A673 (cell line): ENCODE measurements at regions not wholly inside any gene's neighbourhood (a gene's known extent, or its start where the extent isn't known, plus 50 kb on each side); places are given as distances from the start of the nearest gene placed in this dataset.

ENCODE experiments used
- BruUV-seq: library from RNA; stranded (reverse); fragments of 400-500 nt; replicated peaks from 2 replicates; lab custom pipeline; 2021; lab: Mats Ljungman, UMichigan
- CTCF ChIA-PET: fragments of 300-600 bp; sonication (Branson Sonifier 250); formaldehyde crosslinking; loops from one replicate; lab custom pipeline; 2022; ENCODE audit warnings: antibody characterized with exemption; lab: Charles Lee
- POLR2A ChIA-PET: fragments of 300-600 bp; sonication (Branson Sonifier 250); formaldehyde crosslinking; loops from one replicate; lab custom pipeline; 2022; ENCODE audit warnings: antibody characterized with exemption; ENCODE audit not compliant: low non-redundant PET; lab: Charles Lee
- DNase-seq: peaks from one replicate; pipeline ENCODE4 v3.0.0-alpha.2; 2015; ENCODE audit warnings: low spot score
- H3K27ac ChIP-seq: fragments of 200-600 bp; sonication (generic); 2 replicates; pipeline ENCODE4 v1.5.1; 2016; ENCODE audit warnings: mixed run types, low read depth, mild to moderate bottlenecking, mixed read lengths, antibody characterized with exemption, low read length; ENCODE audit not compliant: poor library complexity, severe bottlenecking
- H3K27me3 ChIP-seq: fragments of 200-600 bp; sonication (generic); replicated peaks from 2 replicates; pipeline ENCODE4 v1.6.1; 2017; ENCODE audit warnings: mixed run types, low read depth, mild to moderate bottlenecking, mixed read lengths, antibody characterized with exemption, low read length; ENCODE audit not compliant: insufficient read depth, poor library complexity
- H3K36me3 ChIP-seq: fragments of 200-600 bp; sonication (generic); 2 replicates; pipeline ENCODE4 v1.6.1; 2016; ENCODE audit warnings: mixed run types, mild to moderate bottlenecking, mixed read lengths, antibody characterized with exemption, low read length; ENCODE audit not compliant: insufficient read depth, poor library complexity, severe bottlenecking
- H3K4me1 ChIP-seq: fragments of 200-600 bp; sonication (generic); 2 replicates; pipeline ENCODE4 v1.6.1; 2017; ENCODE audit warnings: mixed run types, mild to moderate bottlenecking, mixed read lengths, antibody characterized with exemption, low read length; ENCODE audit not compliant: insufficient read depth, poor library complexity, severe bottlenecking
- H3K4me3 ChIP-seq: fragments of 200-600 bp; sonication (generic); 2 replicates; pipeline ENCODE4 v1.5.1; 2016; ENCODE audit warnings: low read depth, mixed run types, mild to moderate bottlenecking, mixed read lengths, low read length; ENCODE audit not compliant: poor library complexity, severe bottlenecking
- H3K9me3 ChIP-seq: fragments of 200-600 bp; sonication (generic); 2 replicates; pipeline ENCODE4 v1.6.1; 2016; ENCODE audit warnings: mixed run types, low read depth, mild to moderate bottlenecking, mixed read lengths, antibody characterized with exemption, low read length; ENCODE audit not compliant: poor library complexity, severe bottlenecking
- CTCF ChIP-seq: fragments of 300-800, 200-600 bp; sonication (generic); conservative IDR thresholded peaks from 2 replicates; pipeline ENCODE4 v1.5.1; 2017; ENCODE audit warnings: low read depth, mild to moderate bottlenecking, antibody characterized with exemption, low read length, moderate library complexity, mixed read lengths
- EZH2 ChIP-seq: fragments of 200-600 bp; sonication (generic); IDR thresholded peaks from 2 replicates; pipeline ENCODE4 v1.6.1; 2017; ENCODE audit warnings: borderline replicate concordance, low read depth, mild to moderate bottlenecking, mixed read lengths, antibody characterized with exemption, low read length; ENCODE audit not compliant: poor library complexity, severe bottlenecking
- intact Hi-C: fragments of 100-400 bp; cut with micrococcal nuclease; formaldehyde crosslinking; loops from one replicate; pipeline ENCODE4 v1.10.0; 2022; ENCODE audit not compliant: unreplicated experiment

DNA sequence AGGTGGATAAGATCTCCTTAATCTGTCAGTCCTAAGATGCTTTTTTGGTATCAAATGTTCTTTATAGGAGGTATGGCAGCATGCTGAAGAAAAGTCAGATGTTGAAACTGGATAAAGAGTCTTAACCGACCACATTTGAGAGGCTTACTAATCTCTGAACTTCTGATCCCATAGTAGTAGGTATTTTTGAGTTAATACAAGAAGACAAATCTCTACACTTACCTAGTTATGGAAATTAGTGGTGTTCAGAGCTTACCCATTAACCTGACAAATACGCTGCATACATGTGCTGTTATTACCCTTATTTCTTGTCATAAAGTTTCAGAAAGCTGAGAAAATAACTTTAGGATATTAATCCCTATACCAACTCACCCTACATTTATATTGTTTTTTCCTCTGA is 83.0 kb downstream of the ISL1 start:
- TF ChIP-seq EZH2: no peak
- TF ChIP-seq CTCF: no peak
- no TSS peak for BruUV-seq
- intact Hi-C loops: no loop called here
- no peak overlapping the region for H3K4me3 ChIP-seq
- H3K9me3 ChIP-seq: no peaks in the 10 kb centered on the region
- POLR2A ChIA-PET: no interaction called here
- CTCF ChIA-PET: no interaction called here
- no peak overlapping the region for H3K27ac ChIP-seq
- H3K36me3 ChIP-seq: no peaks in the 10 kb centered on the region
- no peaks in the 10 kb centered on the region for H3K27me3 ChIP-seq
- H3K4me1 ChIP-seq: no peaks in the 10 kb centered on the region
- DNase-seq: no peak

DNA sequence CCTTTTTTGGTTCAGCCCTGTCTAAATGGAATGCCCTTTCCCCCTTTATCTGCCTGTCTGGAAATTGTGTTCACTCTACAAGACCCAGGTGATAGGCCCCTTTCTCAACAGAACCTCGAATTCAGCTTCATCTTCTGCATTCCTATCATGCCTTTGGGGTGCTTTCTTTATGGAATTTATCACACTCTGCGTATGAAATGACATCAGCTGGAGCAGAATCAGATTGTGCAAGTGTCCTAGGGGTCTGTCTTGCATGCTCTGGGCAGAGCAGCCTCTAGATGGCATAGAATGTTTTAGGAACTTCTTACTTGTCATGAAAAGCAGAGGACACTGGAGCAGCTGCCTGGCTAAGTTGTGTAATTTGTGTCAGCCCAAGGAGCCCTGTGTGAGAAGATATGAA is 84.9 kb downstream of the ISL1 start:
- BruUV-seq: no TSS peak
- Histone ChIP-seq H3K27ac (no peak overlapping the region), H3K36me3 (no peaks in the 10 kb centered on the region), H3K27me3 (no peaks in the 10 kb centered on the region), H3K4me3 (no peak overlapping the region), H3K4me1 (no peaks in the 10 kb centered on the region), H3K9me3 (no peaks in the 10 kb centered on the region)
- intact Hi-C loops: no loop called here
- TF ChIP-seq EZH2: no peak
- TF ChIP-seq CTCF: peak; percentile 37; the same call in 1 of the 2 replicates
- CTCF ChIA-PET: no interaction called here
- DNase-seq: peak; percentile 39
- POLR2A ChIA-PET: no interaction called here

DNA sequence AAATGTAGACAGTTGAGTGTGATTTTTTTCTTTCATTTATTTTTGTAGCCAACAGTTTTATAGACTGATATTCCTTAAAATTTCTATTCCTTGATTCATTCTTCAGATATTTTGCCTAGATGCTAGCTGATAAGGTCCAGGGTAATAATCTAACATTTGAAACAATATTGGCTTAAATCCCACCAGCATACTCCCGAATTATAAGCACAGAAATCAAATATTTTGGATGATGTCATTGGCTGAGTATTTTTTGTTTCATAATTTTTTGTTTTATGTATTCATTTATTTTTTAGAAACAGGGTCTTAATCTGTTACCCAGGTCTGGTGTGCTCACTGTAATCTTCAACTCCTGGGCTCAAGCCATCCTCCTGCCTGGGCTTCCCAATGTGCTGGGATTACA is 88.4 kb downstream of the ISL1 start:
- Histone ChIP-seq H3K36me3 (no peaks in the 10 kb centered on the region), H3K4me3 (no peak overlapping the region), H3K9me3 (no peaks in the 10 kb centered on the region), H3K4me1 (no peaks in the 10 kb centered on the region), H3K27ac (no peak overlapping the region), H3K27me3 (no peaks in the 10 kb centered on the region)
- TF ChIP-seq CTCF (no peak), EZH2 (no peak)
- DNase-seq: no peak
- intact Hi-C loops: no loop called here
- ChIA-PET CTCF (no interaction called here), POLR2A (interaction anchor here (0.6 kb wide), 1 partner anchor 39 kb away, joined by 3 read pairs; no protein-coding TSS in a partner anchor)
- no TSS peak for BruUV-seq
